Thyroid gland (tissue), 4 donors: ENCODE measurements at regions not wholly inside any gene's neighbourhood (a gene's known extent, or its start where the extent isn't known, plus 50 kb on each side); places are given as distances from the start of the nearest gene placed in this dataset.

Experiments used
- POLR2A ChIP-seq, 2 donors: fragments of 450-650 bp; IDR thresholded peaks; one replicate each; pipeline ENCODE4 v1.6.1; 2017; ENCODE audit warnings: antibody characterized with exemption in 2 of 2, mild to moderate bottlenecking in 2 of 2, moderate library complexity in 1 of 2
- TF ChIP-seq, protein P1 (sequence below), 6 experiments: fragments of 200-600 bp in 3 of 6; fragments of 450-650 bp in 3 of 6; sonication (generic) in 3 of 6; IDR thresholded peaks; one replicate each; pipeline ENCODE4 v1.5.1; 2016 to 2019; ENCODE audit warnings: antibody characterized with exemption in 6 of 6, mild to moderate bottlenecking in 2 of 6, inconsistent platforms in 1 of 6, moderate library complexity in 1 of 6

DNA sequence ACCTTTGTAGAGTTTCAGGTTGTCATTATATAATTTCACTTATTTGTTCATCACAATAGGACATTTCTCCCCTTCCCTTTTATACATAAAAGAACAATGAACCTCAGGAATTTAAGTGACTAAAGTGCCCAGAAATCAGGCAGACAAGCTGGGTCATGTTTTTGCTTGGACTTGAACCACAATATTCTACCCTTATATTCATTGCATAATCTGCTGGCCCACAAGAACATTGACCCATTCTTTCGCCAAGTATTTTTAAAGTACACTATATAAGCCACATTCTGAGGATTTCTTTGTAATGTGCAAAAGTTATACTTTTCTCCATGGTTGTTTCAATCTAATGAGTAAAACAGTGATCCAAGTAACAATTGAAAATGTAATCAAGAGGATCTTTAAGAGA, 637.5 kb upstream of the SLIT2 start:
- TF ChIP-seq POLR2A (IDR thresholded peaks at IDR 0.05), result no peak
- TF ChIP-seq, protein P1, sequence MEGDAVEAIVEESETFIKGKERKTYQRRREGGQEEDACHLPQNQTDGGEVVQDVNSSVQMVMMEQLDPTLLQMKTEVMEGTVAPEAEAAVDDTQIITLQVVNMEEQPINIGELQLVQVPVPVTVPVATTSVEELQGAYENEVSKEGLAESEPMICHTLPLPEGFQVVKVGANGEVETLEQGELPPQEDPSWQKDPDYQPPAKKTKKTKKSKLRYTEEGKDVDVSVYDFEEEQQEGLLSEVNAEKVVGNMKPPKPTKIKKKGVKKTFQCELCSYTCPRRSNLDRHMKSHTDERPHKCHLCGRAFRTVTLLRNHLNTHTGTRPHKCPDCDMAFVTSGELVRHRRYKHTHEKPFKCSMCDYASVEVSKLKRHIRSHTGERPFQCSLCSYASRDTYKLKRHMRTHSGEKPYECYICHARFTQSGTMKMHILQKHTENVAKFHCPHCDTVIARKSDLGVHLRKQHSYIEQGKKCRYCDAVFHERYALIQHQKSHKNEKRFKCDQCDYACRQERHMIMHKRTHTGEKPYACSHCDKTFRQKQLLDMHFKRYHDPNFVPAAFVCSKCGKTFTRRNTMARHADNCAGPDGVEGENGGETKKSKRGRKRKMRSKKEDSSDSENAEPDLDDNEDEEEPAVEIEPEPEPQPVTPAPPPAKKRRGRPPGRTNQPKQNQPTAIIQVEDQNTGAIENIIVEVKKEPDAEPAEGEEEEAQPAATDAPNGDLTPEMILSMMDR (IDR thresholded peaks at IDR 0.05), result no peak
